Neural progenitor cell (in vitro differentiated cells): ENCODE measurements at regions not wholly inside any gene's neighbourhood (a gene's known extent, or its start where the extent isn't known, plus 50 kb on each side); places are given as distances from the start of the nearest gene placed in this dataset.
"Not testable (repeated sequence)": the region's sequence is repeated elsewhere in the genome, so short reads cannot be mapped to it uniquely, and the experiment has no call there.

Source experiments
- DNase-seq: peaks from one replicate; pipeline ENCODE4 v3.0.0-alpha.2; 2016; ENCODE audit warnings: low spot score
- H2AFZ ChIP-seq: fragments of 200-600 bp; sonication (generic); replicated peaks from 2 replicates; pipeline ENCODE4 v1.6.1; 2016; ENCODE audit warnings: antibody characterized with exemption
- H3F3A ChIP-seq: fragments of 200-600 bp; sonication (generic); 2 replicates; pipeline ENCODE4 v1.6.1; 2016; ENCODE audit warnings: antibody characterized with exemption, low read depth
- H3K27ac ChIP-seq: fragments of 200-600 bp; sonication (generic); 2 replicates; pipeline ENCODE4 v1.5.1; 2016; ENCODE audit warnings: mild to moderate bottlenecking
- H3K27me3 ChIP-seq: fragments of 200-600 bp; sonication (generic); 2 replicates; pipeline ENCODE4 v1.6.1; 2016; ENCODE audit warnings: mild to moderate bottlenecking, moderate library complexity
- H3K36me3 ChIP-seq: fragments of 200-600 bp; sonication (generic); 2 replicates; pipeline ENCODE4 v1.5.1; 2016
- H3K4me1 ChIP-seq: fragments of 200-600 bp; sonication (generic); 2 replicates; pipeline ENCODE4 v1.6.1; 2016; ENCODE audit warnings: mixed run types
- H3K4me2 ChIP-seq: fragments of 200-600 bp; sonication (generic); 2 replicates; pipeline ENCODE4 v1.6.1; 2016
- H3K4me3 ChIP-seq: fragments of 200-600 bp; sonication (generic); 2 replicates; pipeline ENCODE4 v1.5.1; 2016
- H3K79me2 ChIP-seq: fragments of 200-600 bp; sonication (generic); 2 replicates; pipeline ENCODE4 v1.6.1; 2016; ENCODE audit warnings: low read depth
- H3K9ac ChIP-seq: fragments of 200-600 bp; sonication (generic); 2 replicates; pipeline ENCODE4 v1.6.1; 2016
- H3K9me3 ChIP-seq: fragments of 200-600 bp; sonication (generic); 2 replicates; pipeline ENCODE4 v1.5.1; 2016; ENCODE audit warnings: low read depth
- H4K20me1 ChIP-seq: fragments of 200-600 bp; sonication (generic); 2 replicates; pipeline ENCODE4 v1.6.1; 2016; ENCODE audit warnings: low read depth
- H3K27ac Mint-ChIP-seq: 3 replicates; pipeline ENCODE4 v1.8.0; 2021; ENCODE audit warnings: mixed read lengths
- H3K27me3 Mint-ChIP-seq: 2 replicates; pipeline ENCODE4 v1.8.0; 2022; ENCODE audit warnings: low read depth, mild to moderate bottlenecking, inconsistent platforms, moderate library complexity, mixed read lengths; ENCODE audit not compliant: insufficient read depth
- H3K36me3 Mint-ChIP-seq: 3 replicates; pipeline ENCODE4 v1.8.0; 2021; ENCODE audit warnings: mixed read lengths
- H3K4me1 Mint-ChIP-seq: 3 replicates; pipeline ENCODE4 v1.8.0; 2021; ENCODE audit warnings: mixed read lengths
- H3K4me3 Mint-ChIP-seq: 3 replicates; pipeline ENCODE4 v1.8.0; 2021; ENCODE audit warnings: mild to moderate bottlenecking, moderate library complexity, mixed read lengths
- H3K9me3 Mint-ChIP-seq: 3 replicates; pipeline ENCODE4 v1.8.0; 2020; ENCODE audit warnings: mixed read lengths
- EZH2 ChIP-seq: fragments of 200-600 bp; sonication (generic); IDR thresholded peaks from 2 replicates; pipeline ENCODE4 v1.6.1; 2017; ENCODE audit warnings: antibody characterized with exemption, mild to moderate bottlenecking, moderate library complexity
- EZH2phosphoT487 ChIP-seq: fragments of 200-600 bp; sonication (generic); IDR thresholded peaks from 2 replicates; pipeline ENCODE4 v1.6.1; 2017; ENCODE audit warnings: antibody characterized with exemption
- TF ChIP-seq, protein P1 (sequence below): fragments of 200-600 bp; sonication (generic); IDR thresholded peaks from 2 replicates; pipeline ENCODE4 v1.5.1; 2017; ENCODE audit warnings: antibody characterized with exemption, mild to moderate bottlenecking

DNA sequence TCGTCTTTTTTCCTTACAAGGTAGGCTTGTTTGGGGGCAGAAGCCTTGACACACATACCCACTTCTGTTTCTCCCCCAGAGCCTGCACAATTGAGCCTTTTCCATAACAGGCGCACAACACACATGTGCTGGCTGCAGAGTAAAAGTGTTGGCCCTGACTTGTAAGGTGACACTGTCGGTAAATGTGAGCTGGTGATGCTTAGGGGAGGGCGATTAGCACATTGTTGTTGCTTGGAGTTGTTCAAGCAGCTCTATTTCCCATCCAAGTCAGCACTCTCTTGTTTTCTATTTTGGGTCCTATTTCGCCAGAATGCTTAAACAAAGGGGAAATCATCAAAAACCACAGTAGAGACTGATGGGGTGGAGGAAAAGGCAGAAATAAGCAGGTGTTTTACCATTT is 51.9 kb upstream of the PTPRJ start:
- H3K27ac Mint-ChIP-seq, result peak overlapping the region; percentile 9
- Histone ChIP-seq H3K79me2 (no peaks in the 10 kb centered on the region), H3K4me2 (peak overlapping the region; percentile 24), H3K9me3 (no peaks in the 10 kb centered on the region), H3K9ac (no peak overlapping the region), H3K4me3 (no peak overlapping the region), H3K27ac (no peak overlapping the region), H3F3A (peaks cover 8% of the 10 kb centered on the region), H4K20me1 (no peaks in the 10 kb centered on the region), H3K4me1 (peaks cover 7% of the 10 kb centered on the region), H3K27me3 (no peaks in the 10 kb centered on the region), H3K36me3 (no peaks in the 10 kb centered on the region), H2AFZ (peak overlapping the region; percentile 95)
- peaks cover 5% of the 10 kb centered on the region for H3K4me1 Mint-ChIP-seq
- no peak for DNase-seq
- H3K9me3 Mint-ChIP-seq, result no peaks in the 10 kb centered on the region
- H3K27me3 Mint-ChIP-seq, result peaks cover 5% of the 10 kb centered on the region
- no peak overlapping the region for H3K4me3 Mint-ChIP-seq
- TF ChIP-seq EZH2phosphoT487 (no peak), EZH2 (no peak)
- TF ChIP-seq, protein P1, sequence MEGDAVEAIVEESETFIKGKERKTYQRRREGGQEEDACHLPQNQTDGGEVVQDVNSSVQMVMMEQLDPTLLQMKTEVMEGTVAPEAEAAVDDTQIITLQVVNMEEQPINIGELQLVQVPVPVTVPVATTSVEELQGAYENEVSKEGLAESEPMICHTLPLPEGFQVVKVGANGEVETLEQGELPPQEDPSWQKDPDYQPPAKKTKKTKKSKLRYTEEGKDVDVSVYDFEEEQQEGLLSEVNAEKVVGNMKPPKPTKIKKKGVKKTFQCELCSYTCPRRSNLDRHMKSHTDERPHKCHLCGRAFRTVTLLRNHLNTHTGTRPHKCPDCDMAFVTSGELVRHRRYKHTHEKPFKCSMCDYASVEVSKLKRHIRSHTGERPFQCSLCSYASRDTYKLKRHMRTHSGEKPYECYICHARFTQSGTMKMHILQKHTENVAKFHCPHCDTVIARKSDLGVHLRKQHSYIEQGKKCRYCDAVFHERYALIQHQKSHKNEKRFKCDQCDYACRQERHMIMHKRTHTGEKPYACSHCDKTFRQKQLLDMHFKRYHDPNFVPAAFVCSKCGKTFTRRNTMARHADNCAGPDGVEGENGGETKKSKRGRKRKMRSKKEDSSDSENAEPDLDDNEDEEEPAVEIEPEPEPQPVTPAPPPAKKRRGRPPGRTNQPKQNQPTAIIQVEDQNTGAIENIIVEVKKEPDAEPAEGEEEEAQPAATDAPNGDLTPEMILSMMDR, result no peak
- no peaks in the 10 kb centered on the region for H3K36me3 Mint-ChIP-seq

DNA sequence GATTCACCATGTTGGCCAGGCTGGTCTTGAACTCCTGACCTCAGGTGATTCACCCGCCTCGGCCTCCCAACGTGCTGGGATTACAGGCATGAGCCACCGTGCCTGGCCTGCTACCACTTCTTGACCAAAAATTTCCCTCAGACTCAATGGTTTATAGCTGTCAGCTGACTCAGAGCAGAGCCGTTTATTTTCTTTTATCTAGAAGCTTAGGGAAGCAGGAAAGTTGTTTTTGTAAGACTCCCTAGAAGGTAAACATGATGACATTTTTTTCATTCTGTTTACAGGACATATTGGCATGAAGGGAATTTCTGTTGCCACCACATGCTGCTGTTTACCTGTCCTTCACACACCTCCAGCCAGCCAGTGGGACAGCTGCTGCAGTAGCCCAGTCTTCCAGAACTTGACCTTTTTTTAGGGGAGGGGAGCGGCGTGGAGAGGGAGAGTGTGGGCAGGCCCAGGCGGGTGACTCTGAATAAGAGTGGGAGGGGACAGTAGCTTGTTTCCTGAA is 56.1 kb upstream of the PTPRJ start:
- Mint-ChIP-seq H3K4me1 (peaks cover 12% of the 10 kb centered on the region), H3K27ac (peak overlapping the region; percentile 62), H3K36me3 (no peaks in the 10 kb centered on the region), H3K9me3 (no peaks in the 10 kb centered on the region), H3K27me3 (peaks cover 9% of the 10 kb centered on the region), H3K4me3 (no peak overlapping the region)
- Histone ChIP-seq H3K4me3 (no peak overlapping the region), H3K9ac (no peak overlapping the region), H3K4me2 (no peak overlapping the region), H3K27ac (no peak overlapping the region), H2AFZ (no peak overlapping the region), H3F3A (peaks cover 5% of the 10 kb centered on the region), H3K9me3 (no peaks in the 10 kb centered on the region), H3K79me2 (no peaks in the 10 kb centered on the region), H4K20me1 (no peaks in the 10 kb centered on the region), H3K4me1 (peaks cover 7% of the 10 kb centered on the region), H3K36me3 (no peaks in the 10 kb centered on the region), H3K27me3 (no peaks in the 10 kb centered on the region)
- TF ChIP-seq, protein P1, result no peak
- TF ChIP-seq EZH2 (no peak), EZH2phosphoT487 (no peak)
- DNase-seq, result no peak

DNA sequence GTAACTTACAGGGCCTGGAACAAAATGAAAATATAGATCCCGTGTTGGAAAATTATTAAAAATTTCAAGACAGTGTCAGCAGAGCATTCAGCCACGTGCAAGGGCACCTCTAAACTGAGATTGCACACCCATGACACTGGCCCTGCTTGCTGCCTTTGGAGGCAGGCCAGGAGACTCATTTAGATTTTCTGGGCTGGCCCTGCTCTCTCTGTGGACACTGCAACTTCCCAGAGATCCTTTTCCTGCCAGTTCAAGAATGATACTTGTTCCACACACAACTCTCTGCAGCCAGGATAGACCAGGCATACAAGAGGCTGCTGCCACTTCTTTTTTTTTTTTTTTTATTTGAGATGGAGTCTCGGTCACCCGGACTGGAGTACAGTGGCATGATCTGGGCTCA is 56.7 kb upstream of the PTPRJ start:
- no peaks in the 10 kb centered on the region for H3K36me3 Mint-ChIP-seq
- no peaks in the 10 kb centered on the region for H3K36me3 ChIP-seq
- peak overlapping the region; percentile 57 for H3K27ac Mint-ChIP-seq
- H3K4me2 ChIP-seq, result no peak overlapping the region
- no peaks in the 10 kb centered on the region for H3K79me2 ChIP-seq
- no peak overlapping the region for H2AFZ ChIP-seq
- H3F3A ChIP-seq, result peaks cover 5% of the 10 kb centered on the region
- H4K20me1 ChIP-seq, result no peaks in the 10 kb centered on the region
- no peaks in the 10 kb centered on the region for H3K9me3 ChIP-seq
- peaks cover 18% of the 10 kb centered on the region for H3K4me1 Mint-ChIP-seq
- H3K9me3 Mint-ChIP-seq, result no peaks in the 10 kb centered on the region
- H3K4me3 ChIP-seq, result no peak overlapping the region
- H3K4me3 Mint-ChIP-seq, result no peak overlapping the region
- no peak overlapping the region for H3K9ac ChIP-seq
- no peak for DNase-seq
- TF ChIP-seq, protein P1, result no peak
- no peak for TF ChIP-seq EZH2phosphoT487
- no peak for TF ChIP-seq EZH2
- H3K27ac ChIP-seq, result no peak overlapping the region
- H3K27me3 Mint-ChIP-seq, result peaks cover 9% of the 10 kb centered on the region
- no peaks in the 10 kb centered on the region for H3K27me3 ChIP-seq
- H3K4me1 ChIP-seq, result peaks cover 7% of the 10 kb centered on the region

DNA sequence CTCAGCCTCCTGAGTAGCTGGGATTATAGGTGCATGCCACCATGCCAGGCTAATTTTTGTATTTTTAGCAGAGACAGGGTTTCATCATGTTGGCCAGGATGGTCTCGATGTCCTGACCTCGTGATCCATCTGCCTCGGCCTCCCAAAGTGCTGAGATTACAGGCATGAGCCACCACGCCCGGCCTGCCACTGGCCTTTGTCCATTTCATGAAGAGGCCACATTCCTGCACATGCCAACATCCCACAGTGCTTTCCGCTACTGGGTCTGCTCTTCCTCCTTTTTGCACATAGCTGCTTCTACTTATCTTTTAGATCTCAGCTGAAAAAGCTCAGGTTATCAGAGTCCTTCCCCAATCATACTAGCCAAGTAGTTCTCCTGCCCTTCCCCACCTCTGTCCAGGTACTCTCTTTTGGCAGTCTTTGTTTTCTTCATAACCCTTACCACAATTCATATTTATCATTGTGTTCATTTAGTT is 59.2 kb upstream of the PTPRJ start:
- H3K27ac ChIP-seq, H3K27ac Mint-ChIP-seq, H3K9me3 Mint-ChIP-seq, DNase-seq, H3K27me3 ChIP-seq, H3K4me2 ChIP-seq, H3K4me1 ChIP-seq, H3K79me2 ChIP-seq, H3K4me3 Mint-ChIP-seq, H3K4me3 ChIP-seq, H2AFZ ChIP-seq, H3K36me3 ChIP-seq, H4K20me1 ChIP-seq, H3F3A ChIP-seq, H3K36me3 Mint-ChIP-seq, H3K9me3 ChIP-seq, H3K9ac ChIP-seq, H3K27me3 Mint-ChIP-seq: not testable (repeated sequence)
- peaks cover 24% of the 10 kb centered on the region for H3K4me1 Mint-ChIP-seq
